Ovary (tissue), 3 donors: ENCODE measurements at regions not wholly inside any gene's neighbourhood (a gene's known extent, or its start where the extent isn't known, plus 50 kb on each side); places are given as distances from the start of the nearest gene placed in this dataset.

Experiments used
- EP300 ChIP-seq: sonication (generic); formaldehyde crosslinking; IDR thresholded peaks from one replicate; pipeline ENCODE4 v1.6.1; 2017; ENCODE audit warnings: antibody characterized with exemption
- POLR2A ChIP-seq: fragments of 450-650 bp; IDR thresholded peaks from one replicate; pipeline ENCODE4 v1.6.1; 2017; ENCODE audit warnings: antibody characterized with exemption, mild to moderate bottlenecking, moderate library complexity
- TF ChIP-seq, protein P1 (sequence below), 3 donors: fragments of 450-650 bp in 2 of 3; fragments of 200-600 bp in 1 of 3; IDR thresholded peaks; one replicate each; pipeline versions ENCODE4 v1.5.1 to v1.8.0; 2016 to 2022; ENCODE audit warnings: antibody characterized with exemption in 3 of 3, mild to moderate bottlenecking in 1 of 3
- donor health status: DM: no; HTN: no; CAD: no.

DNA sequence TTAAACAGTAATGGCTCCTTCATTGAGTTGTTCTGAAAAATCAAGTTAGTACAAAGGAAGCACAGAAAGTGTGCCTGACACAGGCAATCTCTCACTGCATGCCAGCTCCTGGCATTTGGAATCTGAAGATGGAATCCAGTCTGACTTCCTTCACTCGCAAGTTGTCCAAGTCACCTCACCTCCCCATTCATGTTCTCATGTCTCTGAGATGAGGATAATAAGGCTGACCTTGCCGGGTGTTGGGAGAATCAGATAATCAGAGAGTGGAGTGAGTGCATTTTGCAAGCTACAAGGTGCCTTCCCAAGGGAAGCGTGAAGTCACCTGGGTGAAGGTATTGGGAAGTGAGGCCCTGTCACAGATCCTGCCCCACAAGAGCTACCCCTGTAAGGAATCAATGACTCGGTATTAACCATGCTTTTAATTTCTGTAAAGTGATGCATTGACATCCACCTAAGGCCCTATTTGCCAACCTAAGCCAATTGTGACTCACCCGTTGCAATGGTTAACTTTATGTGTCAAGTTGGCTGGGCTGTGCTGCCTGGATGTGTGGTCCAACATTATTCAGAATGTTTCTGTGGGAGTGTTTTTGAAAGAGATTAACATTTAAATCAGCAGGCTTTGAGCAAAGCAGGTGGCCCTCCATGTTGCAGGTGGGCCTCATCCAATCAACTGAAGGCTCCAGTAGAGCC, 62.5 kb upstream of the TARBP1 start:
- TF ChIP-seq, protein P1, sequence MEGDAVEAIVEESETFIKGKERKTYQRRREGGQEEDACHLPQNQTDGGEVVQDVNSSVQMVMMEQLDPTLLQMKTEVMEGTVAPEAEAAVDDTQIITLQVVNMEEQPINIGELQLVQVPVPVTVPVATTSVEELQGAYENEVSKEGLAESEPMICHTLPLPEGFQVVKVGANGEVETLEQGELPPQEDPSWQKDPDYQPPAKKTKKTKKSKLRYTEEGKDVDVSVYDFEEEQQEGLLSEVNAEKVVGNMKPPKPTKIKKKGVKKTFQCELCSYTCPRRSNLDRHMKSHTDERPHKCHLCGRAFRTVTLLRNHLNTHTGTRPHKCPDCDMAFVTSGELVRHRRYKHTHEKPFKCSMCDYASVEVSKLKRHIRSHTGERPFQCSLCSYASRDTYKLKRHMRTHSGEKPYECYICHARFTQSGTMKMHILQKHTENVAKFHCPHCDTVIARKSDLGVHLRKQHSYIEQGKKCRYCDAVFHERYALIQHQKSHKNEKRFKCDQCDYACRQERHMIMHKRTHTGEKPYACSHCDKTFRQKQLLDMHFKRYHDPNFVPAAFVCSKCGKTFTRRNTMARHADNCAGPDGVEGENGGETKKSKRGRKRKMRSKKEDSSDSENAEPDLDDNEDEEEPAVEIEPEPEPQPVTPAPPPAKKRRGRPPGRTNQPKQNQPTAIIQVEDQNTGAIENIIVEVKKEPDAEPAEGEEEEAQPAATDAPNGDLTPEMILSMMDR (IDR thresholded peaks at IDR 0.05), result no peak
- TF ChIP-seq POLR2A (no peak), EP300 (no peak)
